ENCODE measurements at regions not wholly inside any gene's neighbourhood (a gene's known extent, or its start where the extent isn't known, plus 50 kb on each side); places are given as distances from the start of the nearest gene placed in this dataset.

DNA sequence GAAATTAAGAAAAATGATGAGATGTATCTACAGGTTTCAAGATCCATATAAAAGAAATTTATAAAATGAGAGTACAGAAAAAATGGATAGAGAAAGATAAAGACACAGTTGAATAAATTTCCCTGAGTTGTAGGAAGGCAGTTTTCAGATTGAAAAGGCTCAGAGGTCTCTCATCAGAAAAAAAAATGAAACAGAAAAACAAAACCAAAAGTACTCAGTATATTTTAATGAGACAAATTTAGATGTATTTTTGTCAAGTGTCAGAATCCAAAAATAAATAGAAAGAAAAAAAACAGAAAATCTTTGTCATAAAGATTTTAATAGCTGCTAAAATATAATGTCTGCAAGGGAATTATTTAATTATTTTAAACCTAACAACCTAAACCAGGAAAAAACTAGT lies 520.5 kb downstream of the KCNJ3 start:
- Histone ChIP-seq H4K91ac (ENCODE audit: insufficient read length, low read depth, low read length) (no peak overlapping the region), H3K9ac (ENCODE audit: extremely low read depth, insufficient read length, low read length) (no peak overlapping the region), H3K79me2 (ENCODE audit: insufficient read depth, low read length) (no peaks in the 10 kb centered on the region), H2BK5ac (ENCODE audit: insufficient read length, low read length) (no peak overlapping the region), H2BK20ac (ENCODE audit: low read depth, low read length, poor library complexity, severe bottlenecking) (no peak overlapping the region), H2AFZ (ENCODE audit: low read length) (no peak overlapping the region), H4K20me1 (ENCODE audit: control insufficient read depth, insufficient read depth, insufficient read length) (no peaks in the 10 kb centered on the region), H2BK12ac (ENCODE audit: insufficient read length, low read depth, low read length) (no peak overlapping the region), H2AK5ac (ENCODE audit: insufficient read length, low read length) (no peak overlapping the region), H3K4me2 (ENCODE audit: insufficient read depth, insufficient read length, low read length) (no peak overlapping the region), H3K27ac (ENCODE audit: insufficient read length, low read depth, low read length) (no peak overlapping the region), H3K27me3 (ENCODE audit: insufficient read depth, low read length) (no peaks in the 10 kb centered on the region), H3K14ac (ENCODE audit: insufficient read depth, low read length) (no peak overlapping the region), H2BK120ac (ENCODE audit: low read depth, low read length, poor library complexity, severe bottlenecking) (no peak overlapping the region), H3K56ac (ENCODE audit: insufficient read length, low read depth, low read length) (no peak overlapping the region), H3K23ac (ENCODE audit: insufficient read length, low read depth, low read length) (no peak overlapping the region), H4K5ac (ENCODE audit: insufficient read length, low read depth, low read length) (no peak overlapping the region), H3K4me1 (ENCODE audit: insufficient read depth, low read length) (no peaks in the 10 kb centered on the region), H3K4ac (ENCODE audit: low read depth, low read length) (no peak overlapping the region), H3K79me1 (ENCODE audit: insufficient read depth, low read depth, low read length, poor library complexity, severe bottlenecking) (no peaks in the 10 kb centered on the region), H4K8ac (replicated peaks; ENCODE audit: insufficient read length, low read depth, low read length) (no peak overlapping the region), H3K18ac (ENCODE audit: insufficient read length, low read depth, low read length) (no peak overlapping the region), H3K9me3 (ENCODE audit: control insufficient read depth, low read depth, low read length) (no peaks in the 10 kb centered on the region), H3T11ph (ENCODE audit: low read length) (no peak overlapping the region), H2BK15ac (ENCODE audit: low read depth, low read length) (no peak overlapping the region), H3K23me2 (ENCODE audit: insufficient read length, low read depth, low read length, poor library complexity, severe bottlenecking) (no peaks in the 10 kb centered on the region)
- H3K4me1 Mint-ChIP-seq: peaks cover 0 to 3% of the 10 kb centered on the region in 2 experiments; a peak in 1 of 4 replicates
- no peaks in the 10 kb centered on the region for H3K27me3 Mint-ChIP-seq (ENCODE audit: low read depth)
- no peak overlapping the region for H3K4me3 Mint-ChIP-seq
- TF ChIP-seq, protein P1, sequence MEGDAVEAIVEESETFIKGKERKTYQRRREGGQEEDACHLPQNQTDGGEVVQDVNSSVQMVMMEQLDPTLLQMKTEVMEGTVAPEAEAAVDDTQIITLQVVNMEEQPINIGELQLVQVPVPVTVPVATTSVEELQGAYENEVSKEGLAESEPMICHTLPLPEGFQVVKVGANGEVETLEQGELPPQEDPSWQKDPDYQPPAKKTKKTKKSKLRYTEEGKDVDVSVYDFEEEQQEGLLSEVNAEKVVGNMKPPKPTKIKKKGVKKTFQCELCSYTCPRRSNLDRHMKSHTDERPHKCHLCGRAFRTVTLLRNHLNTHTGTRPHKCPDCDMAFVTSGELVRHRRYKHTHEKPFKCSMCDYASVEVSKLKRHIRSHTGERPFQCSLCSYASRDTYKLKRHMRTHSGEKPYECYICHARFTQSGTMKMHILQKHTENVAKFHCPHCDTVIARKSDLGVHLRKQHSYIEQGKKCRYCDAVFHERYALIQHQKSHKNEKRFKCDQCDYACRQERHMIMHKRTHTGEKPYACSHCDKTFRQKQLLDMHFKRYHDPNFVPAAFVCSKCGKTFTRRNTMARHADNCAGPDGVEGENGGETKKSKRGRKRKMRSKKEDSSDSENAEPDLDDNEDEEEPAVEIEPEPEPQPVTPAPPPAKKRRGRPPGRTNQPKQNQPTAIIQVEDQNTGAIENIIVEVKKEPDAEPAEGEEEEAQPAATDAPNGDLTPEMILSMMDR (conservative IDR thresholded peaks at IDR 0.05): no peak
- H3K9me3 Mint-ChIP-seq: no peaks in the 10 kb centered on the region
- H3K36me3 Mint-ChIP-seq (ENCODE audit: insufficient read depth in 1 of 3, low read depth in 3 of 3): no peaks in the 10 kb centered on the region
- DNase-seq: no peak
- H3K27ac Mint-ChIP-seq: no peak overlapping the region

Data from H9 (cell line).